NT2/D1 (cell line): ENCODE measurements at regions not wholly inside any gene's neighbourhood (a gene's known extent, or its start where the extent isn't known, plus 50 kb on each side); places are given as distances from the start of the nearest gene placed in this dataset.

Experiments
- SUZ12 ChIP-seq: IDR thresholded peaks from 2 replicates; pipeline ENCODE4 v1.6.1; 2011; ENCODE audit not compliant: insufficient read length, insufficient read depth; ENCODE audit errors: extremely low read depth
- ZNF274 ChIP-seq: IDR thresholded peaks from 2 replicates; pipeline ENCODE4 v1.6.1; 2011; ENCODE audit warnings: mild to moderate bottlenecking, low read depth, low read length

DNA sequence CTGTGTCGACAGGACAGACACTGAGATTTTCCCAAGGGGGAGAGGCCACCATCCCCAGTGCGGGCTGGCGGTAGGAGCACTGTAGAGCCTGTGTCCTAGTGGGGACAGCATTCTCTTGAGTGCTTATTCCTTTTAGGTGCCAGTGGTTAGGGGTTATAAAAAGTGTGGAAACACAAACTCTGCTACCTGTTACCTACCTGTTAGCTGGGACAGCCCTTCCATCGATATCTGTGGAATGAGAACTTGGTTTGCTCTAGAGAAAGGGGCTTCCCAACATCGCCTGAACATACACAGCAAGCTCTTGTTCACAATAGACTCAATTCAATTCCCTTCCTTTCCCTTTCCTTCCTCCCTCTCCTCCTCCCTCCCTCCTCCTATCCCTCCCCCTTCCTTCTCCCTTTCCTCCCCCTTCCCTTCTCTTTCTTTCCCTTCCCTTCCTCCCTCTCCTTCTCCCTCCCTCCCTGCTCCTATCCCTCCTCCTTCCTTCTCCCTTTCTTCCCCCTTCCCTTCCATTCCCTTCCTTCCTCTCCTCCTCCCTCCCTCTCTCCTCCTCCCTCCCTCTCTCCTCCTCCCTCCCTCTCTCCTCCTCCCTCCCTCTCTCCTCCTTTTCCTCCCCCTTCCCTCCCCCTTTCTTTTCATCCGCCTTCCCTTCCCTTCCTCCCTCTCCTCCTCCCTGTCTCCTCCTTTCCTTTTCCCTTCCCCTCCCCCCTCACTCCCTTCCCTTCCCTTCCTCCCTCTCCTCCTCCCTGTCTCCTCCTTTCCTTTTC lies 188.5 kb downstream of the URI1 start:
- TF ChIP-seq SUZ12: no peak
- TF ChIP-seq ZNF274: no peak
